ENCODE measurements at regions not wholly inside any gene's neighbourhood (a gene's known extent, or its start where the extent isn't known, plus 50 kb on each side); places are given as distances from the start of the nearest gene placed in this dataset.

DNA sequence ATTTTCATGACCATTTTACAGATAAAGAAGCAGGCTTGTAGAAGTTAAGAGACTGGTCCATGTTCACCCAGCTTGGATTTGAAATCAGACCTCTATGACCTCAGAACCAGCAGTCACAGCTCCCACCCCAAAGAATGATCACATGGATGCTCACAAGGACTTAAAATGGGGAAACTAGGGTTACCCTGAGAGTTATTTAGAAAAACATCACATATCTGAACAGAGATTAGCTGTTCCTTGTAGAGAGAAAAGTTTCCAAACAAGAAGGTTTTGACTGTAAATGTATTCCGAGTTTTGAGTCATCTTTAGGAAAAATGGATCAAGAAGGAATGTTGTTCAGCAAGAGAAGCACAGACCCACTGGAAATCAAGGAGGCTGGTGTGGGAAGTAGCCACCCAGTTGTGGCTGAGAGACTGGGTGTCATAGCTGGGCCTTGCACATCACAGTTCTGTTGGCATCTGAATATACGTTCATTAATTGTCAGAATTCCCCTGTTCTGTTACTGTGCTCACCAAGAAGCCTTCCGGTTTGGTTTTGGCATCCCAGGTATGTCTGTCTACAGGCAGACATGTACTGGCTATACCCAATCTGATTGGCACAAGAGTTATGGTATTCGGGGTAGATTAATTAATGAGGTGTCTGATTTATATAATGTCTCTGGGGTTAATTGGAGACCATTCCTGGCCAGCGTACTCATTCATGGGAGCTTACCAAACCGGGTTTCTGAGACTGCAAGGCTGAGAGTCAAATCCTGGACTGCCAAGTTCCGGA, 371.8 kb upstream of the SLC14A2 start:
- TF ChIP-seq EZH2 (IDR thresholded peaks at IDR 0.05) (no peak), POLR2AphosphoS5 (IDR thresholded peaks at IDR 0.05; ENCODE audit: borderline replicate concordance, low read depth, low read length) (no peak)
